Activated CD4-positive, alpha-beta memory T cell treated with anti-CD3 and anti-CD28 coated beads, Interleukin-2, amount 10 ng/mL, durations not matched to agents 7 days and 5 days (primary cell): ENCODE measurements at regions not wholly inside any gene's neighbourhood (a gene's known extent, or its start where the extent isn't known, plus 50 kb on each side); places are given as distances from the start of the nearest gene placed in this dataset.
A peak's percentile ranks its signal among the peaks of the same experiment; 100 is the strongest.

ENCODE experiments used
- CTCF ChIA-PET: fragments of 350-600 bp; sonication (Branson Sonifier 250); formaldehyde crosslinking; loops from one replicate; lab custom pipeline; 2021; ENCODE audit warnings: antibody characterized with exemption, inconsistent platforms; lab: Charles Lee
- POLR2A ChIA-PET: fragments of 350-600 bp; sonication (Branson Sonifier 250); formaldehyde crosslinking; loops from one replicate; lab custom pipeline; 2021; ENCODE audit warnings: antibody characterized with exemption; lab: Charles Lee
- DNase-seq: peaks from one replicate; pipeline ENCODE4 v3.0.0-alpha.2; 2020
- H3K27ac Mint-ChIP-seq: one replicate; pipeline ENCODE4 v1.8.0; 2021; ENCODE audit warnings: mild to moderate bottlenecking, mixed read lengths
- H3K27me3 Mint-ChIP-seq: one replicate; pipeline ENCODE4 v1.8.0; 2021; ENCODE audit warnings: mixed read lengths
- H3K36me3 Mint-ChIP-seq: one replicate; pipeline ENCODE4 v1.8.0; 2021; ENCODE audit warnings: low read depth, mixed read lengths
- H3K4me1 Mint-ChIP-seq: one replicate; pipeline ENCODE4 v1.8.0; 2021; ENCODE audit warnings: mixed read lengths
- H3K4me3 Mint-ChIP-seq: one replicate; pipeline ENCODE4 v1.8.0; 2021; ENCODE audit warnings: mild to moderate bottlenecking, mixed read lengths
- H3K9me3 Mint-ChIP-seq: one replicate; pipeline ENCODE4 v1.8.0; 2021; ENCODE audit warnings: mixed read lengths

DNA sequence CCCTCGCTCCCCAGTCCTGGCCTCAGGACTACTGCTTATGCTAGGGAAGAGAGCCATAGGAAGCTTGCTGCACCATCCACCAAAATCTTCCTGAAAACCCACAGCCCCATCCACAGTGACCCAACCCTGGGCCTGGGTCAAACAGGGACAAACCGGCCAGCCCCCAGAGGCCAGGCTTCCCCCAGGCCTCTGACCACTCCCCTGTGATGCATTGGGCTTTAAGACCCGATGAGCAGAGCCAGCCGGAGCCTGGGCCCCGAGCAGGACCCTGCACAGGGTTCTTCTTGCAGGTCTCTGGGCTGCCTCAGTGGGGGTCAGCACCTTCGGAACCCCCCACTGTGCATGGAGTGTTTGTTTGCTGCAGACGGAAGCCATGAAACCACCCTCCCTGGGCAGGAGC lies 583.7 kb downstream of the BRD1 start:
- H3K9me3 Mint-ChIP-seq = no peaks in the 10 kb centered on the region
- no peaks in the 10 kb centered on the region for H3K27me3 Mint-ChIP-seq
- ChIA-PET CTCF (no interaction called here), POLR2A (no interaction called here)
- no peak overlapping the region for H3K4me3 Mint-ChIP-seq
- DNase-seq = no peak
- H3K27ac Mint-ChIP-seq = no peak overlapping the region
- H3K36me3 Mint-ChIP-seq = no peaks in the 10 kb centered on the region
- no peaks in the 10 kb centered on the region for H3K4me1 Mint-ChIP-seq

GRCh38 chr22:49243335-49243734 lies 584.3 kb downstream of the BRD1 start:
- DNase-seq = peak; percentile 9
- Mint-ChIP-seq H3K4me1 (no peaks in the 10 kb centered on the region), H3K27ac (no peak overlapping the region), H3K36me3 (no peaks in the 10 kb centered on the region), H3K27me3 (no peaks in the 10 kb centered on the region), H3K9me3 (no peaks in the 10 kb centered on the region), H3K4me3 (no peak overlapping the region)
- CTCF ChIA-PET = no interaction called here
- POLR2A ChIA-PET = no interaction called here

DNA sequence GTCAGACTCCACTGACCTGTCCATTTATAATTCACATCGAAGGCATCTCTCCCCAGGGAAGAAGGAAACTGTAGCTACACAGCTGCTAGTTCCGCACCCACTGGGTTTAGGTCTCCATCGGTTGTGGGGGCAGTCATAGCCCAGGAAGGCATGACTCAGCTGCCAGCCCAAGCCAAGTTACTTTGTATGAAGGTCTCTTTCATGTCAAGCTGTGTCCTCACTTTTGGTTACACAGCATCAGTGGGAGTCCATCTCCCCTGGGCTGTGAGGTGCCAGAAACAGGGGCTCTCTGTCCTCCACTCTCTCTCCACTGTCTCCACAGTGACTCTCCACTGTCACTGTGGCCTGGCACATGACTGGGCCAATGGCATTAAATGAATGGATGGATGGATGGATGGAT lies 585.2 kb downstream of the BRD1 start:
- no peak for DNase-seq
- ChIA-PET CTCF (no interaction called here), POLR2A (no interaction called here)
- Mint-ChIP-seq H3K4me3 (no peak overlapping the region), H3K9me3 (no peaks in the 10 kb centered on the region), H3K4me1 (no peaks in the 10 kb centered on the region), H3K27me3 (no peaks in the 10 kb centered on the region), H3K27ac (no peak overlapping the region), H3K36me3 (no peaks in the 10 kb centered on the region)

GRCh38 chr22:49241174-49241851 lies 586.4 kb downstream of the BRD1 start:
- Mint-ChIP-seq H3K27ac (no peak overlapping the region), H3K36me3 (no peaks in the 10 kb centered on the region), H3K9me3 (no peaks in the 10 kb centered on the region), H3K4me3 (no peak overlapping the region), H3K4me1 (no peaks in the 10 kb centered on the region), H3K27me3 (no peaks in the 10 kb centered on the region)
- no peak for DNase-seq
- ChIA-PET CTCF (no interaction called here), POLR2A (no interaction called here)

DNA sequence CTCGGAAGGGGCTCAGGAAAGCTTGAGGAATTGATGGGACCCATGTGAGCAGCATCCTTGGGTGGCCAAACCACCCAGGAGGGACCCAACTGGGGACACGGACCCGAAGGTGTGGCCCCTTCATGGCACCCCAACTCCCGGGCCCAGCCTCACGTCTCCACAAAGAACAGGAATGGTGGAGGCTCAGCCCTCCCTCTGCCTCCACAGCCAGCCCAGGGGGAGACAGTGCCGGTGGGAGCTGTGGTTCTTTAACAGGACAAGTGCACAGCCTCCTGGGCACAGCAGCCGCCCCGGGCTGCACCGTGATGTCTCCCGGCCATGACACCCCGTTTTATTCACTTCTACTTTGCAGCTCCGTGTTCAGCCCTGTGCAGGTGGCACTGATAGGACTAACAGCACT lies 587.2 kb downstream of the BRD1 start:
- ChIA-PET CTCF (no interaction called here), POLR2A (no interaction called here)
- no peak for DNase-seq
- Mint-ChIP-seq H3K36me3 (no peaks in the 10 kb centered on the region), H3K9me3 (no peaks in the 10 kb centered on the region), H3K27me3 (no peaks in the 10 kb centered on the region), H3K4me1 (no peaks in the 10 kb centered on the region), H3K4me3 (no peak overlapping the region), H3K27ac (no peak overlapping the region)

DNA sequence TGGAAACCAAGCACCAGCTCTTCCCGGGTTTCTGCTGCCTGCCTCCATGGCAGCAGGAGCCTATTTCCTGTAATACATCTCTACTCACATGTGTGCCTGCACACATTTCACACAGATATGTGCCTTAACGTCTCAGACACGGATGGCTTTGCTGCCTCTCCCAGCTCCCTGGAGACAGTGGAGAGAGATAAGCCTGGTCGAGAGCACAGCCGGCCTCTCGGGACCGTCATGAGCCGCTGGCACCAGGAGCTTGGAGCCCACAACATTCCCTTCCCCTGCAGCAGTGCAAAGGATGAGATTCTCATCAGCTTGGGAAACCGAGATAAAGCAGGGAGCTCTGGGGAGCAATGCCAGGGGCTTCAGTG lies 587.7 kb downstream of the BRD1 start:
- no peaks in the 10 kb centered on the region for H3K27me3 Mint-ChIP-seq
- H3K4me1 Mint-ChIP-seq = no peaks in the 10 kb centered on the region
- no peaks in the 10 kb centered on the region for H3K36me3 Mint-ChIP-seq
- CTCF ChIA-PET = no interaction called here
- no peak for DNase-seq
- no peak overlapping the region for H3K4me3 Mint-ChIP-seq
- no peak overlapping the region for H3K27ac Mint-ChIP-seq
- POLR2A ChIA-PET = no interaction called here
- H3K9me3 Mint-ChIP-seq = no peaks in the 10 kb centered on the region

GRCh38 chr22:49239264-49240015 lies 588.2 kb downstream of the BRD1 start:
- peak; percentile 11 for DNase-seq
- ChIA-PET CTCF (no interaction called here), POLR2A (no interaction called here)
- Mint-ChIP-seq H3K9me3 (no peaks in the 10 kb centered on the region), H3K4me1 (no peaks in the 10 kb centered on the region), H3K4me3 (no peak overlapping the region), H3K36me3 (no peaks in the 10 kb centered on the region), H3K27me3 (no peaks in the 10 kb centered on the region), H3K27ac (no peak overlapping the region)

DNA sequence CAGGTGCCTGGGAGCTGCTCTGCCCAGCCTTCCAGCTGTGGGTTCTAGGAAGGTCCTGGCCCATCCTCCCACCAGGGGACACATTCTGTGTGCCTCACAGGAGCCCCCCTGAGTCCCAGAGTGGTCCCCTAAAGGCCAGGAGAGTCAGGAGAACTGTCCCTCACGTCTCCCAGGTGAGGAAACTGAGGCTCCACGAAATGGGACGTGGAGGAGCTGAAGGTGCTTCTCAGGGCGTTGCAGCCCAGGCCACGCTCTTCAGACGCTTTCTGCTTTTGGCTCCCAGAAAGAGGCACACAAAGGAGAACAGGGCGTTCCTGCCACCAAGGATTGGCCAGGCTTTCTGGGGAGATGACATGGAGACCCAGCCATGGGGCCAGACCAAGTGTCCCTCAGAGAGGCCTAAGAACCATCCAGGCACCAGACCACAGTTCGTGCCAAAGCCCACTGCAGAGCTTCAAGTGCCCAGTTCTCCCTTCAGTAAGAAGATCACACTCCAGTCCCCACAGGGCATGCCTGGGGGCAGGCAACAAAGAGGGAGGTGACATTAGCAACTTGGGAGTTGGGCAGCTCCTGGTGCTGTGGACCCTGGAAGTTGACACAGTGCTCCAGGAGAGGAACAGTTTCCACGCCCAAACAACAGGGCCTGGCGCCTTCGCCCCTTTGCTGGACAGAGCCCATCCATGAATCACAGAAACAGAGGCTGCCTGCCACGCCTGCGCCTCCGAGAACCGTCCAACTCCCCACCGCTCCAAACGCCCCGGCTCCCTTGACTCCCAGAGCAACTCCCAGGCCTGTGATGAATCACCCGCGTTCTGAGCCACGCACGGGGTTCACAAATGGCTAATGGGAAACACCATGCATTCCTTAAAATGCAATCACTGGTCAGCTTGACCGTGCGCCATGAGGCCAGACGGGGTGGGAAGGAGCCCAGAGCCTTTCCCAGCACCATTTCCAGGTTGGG lies 589.2 kb downstream of the BRD1 start:
- POLR2A ChIA-PET = no interaction called here
- DNase-seq = peak; percentile 12
- Mint-ChIP-seq H3K4me1 (no peaks in the 10 kb centered on the region), H3K36me3 (no peaks in the 10 kb centered on the region), H3K27me3 (no peaks in the 10 kb centered on the region), H3K4me3 (no peak overlapping the region), H3K27ac (no peak overlapping the region), H3K9me3 (no peaks in the 10 kb centered on the region)
- CTCF ChIA-PET = no interaction called here

DNA sequence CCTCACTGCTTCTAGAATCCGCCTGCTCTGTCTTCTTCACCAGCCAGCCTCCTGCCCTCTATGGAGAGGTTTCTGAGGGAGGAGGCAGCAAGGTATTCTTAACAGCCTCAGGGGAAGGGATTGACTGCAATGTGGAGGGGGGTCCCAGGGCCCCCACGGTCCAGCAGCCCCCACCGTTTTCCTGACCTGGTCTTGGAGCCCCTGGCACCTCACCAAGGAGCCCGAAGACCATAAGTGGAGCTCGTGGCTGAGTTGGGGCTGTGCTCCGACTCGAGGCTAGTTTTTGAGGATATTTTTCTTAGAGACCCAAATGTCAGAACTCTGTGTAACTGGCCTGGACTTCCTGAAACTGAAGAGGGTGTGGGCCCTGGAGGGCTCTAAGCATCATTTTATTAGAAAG lies 590.0 kb downstream of the BRD1 start:
- Mint-ChIP-seq H3K27me3 (no peaks in the 10 kb centered on the region), H3K4me1 (no peaks in the 10 kb centered on the region), H3K36me3 (no peaks in the 10 kb centered on the region), H3K4me3 (no peak overlapping the region), H3K9me3 (no peaks in the 10 kb centered on the region), H3K27ac (no peak overlapping the region)
- no peak for DNase-seq
- CTCF ChIA-PET = no interaction called here
- POLR2A ChIA-PET = no interaction called here

- Mint-ChIP-seq H3K4me3 (no peak overlapping the region), H3K27ac (no peak overlapping the region), H3K9me3 (no peaks in the 10 kb centered on the region), H3K27me3 (no peaks in the 10 kb centered on the region), H3K36me3 (no peaks in the 10 kb centered on the region), H3K4me1 (no peaks in the 10 kb centered on the region)
- ChIA-PET POLR2A (no interaction called here), CTCF (no interaction called here)
- no peak for DNase-seq
These were observed 590.4 kb downstream of the BRD1 start for GRCh38 chr22:49237279-49237678.

DNA sequence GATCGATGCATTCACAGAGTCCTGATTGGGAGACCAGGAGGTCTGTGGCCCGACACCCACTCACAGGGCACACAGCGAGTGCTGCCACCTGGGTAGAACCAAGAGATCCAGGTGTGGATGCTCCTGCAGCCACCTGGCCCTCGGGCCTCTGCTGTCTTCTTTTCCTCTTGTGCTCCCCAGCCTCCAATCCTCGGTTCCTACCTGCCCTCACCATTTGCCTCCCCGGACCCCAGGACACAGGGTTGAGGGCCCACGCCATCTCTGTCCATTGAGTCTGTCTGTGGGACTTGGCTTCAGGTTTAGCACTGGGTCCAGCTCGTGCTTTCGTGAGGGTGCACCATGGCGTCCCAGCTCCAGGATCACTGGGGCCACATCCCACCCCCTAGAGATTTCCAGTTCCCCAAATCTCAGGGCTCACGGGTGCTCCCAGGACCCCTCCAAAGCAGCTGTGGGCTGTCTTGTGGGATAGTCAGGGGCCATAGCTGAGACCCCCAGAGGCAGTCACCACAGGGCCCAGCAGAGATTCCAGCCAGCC lies 591.1 kb downstream of the BRD1 start:
- H3K27ac Mint-ChIP-seq = no peak overlapping the region
- H3K4me3 Mint-ChIP-seq = no peak overlapping the region
- no peaks in the 10 kb centered on the region for H3K9me3 Mint-ChIP-seq
- no peaks in the 10 kb centered on the region for H3K4me1 Mint-ChIP-seq
- no peaks in the 10 kb centered on the region for H3K27me3 Mint-ChIP-seq
- POLR2A ChIA-PET = no interaction called here
- DNase-seq = peak; percentile 9
- H3K36me3 Mint-ChIP-seq = no peaks in the 10 kb centered on the region
- CTCF ChIA-PET = no interaction called here

DNA sequence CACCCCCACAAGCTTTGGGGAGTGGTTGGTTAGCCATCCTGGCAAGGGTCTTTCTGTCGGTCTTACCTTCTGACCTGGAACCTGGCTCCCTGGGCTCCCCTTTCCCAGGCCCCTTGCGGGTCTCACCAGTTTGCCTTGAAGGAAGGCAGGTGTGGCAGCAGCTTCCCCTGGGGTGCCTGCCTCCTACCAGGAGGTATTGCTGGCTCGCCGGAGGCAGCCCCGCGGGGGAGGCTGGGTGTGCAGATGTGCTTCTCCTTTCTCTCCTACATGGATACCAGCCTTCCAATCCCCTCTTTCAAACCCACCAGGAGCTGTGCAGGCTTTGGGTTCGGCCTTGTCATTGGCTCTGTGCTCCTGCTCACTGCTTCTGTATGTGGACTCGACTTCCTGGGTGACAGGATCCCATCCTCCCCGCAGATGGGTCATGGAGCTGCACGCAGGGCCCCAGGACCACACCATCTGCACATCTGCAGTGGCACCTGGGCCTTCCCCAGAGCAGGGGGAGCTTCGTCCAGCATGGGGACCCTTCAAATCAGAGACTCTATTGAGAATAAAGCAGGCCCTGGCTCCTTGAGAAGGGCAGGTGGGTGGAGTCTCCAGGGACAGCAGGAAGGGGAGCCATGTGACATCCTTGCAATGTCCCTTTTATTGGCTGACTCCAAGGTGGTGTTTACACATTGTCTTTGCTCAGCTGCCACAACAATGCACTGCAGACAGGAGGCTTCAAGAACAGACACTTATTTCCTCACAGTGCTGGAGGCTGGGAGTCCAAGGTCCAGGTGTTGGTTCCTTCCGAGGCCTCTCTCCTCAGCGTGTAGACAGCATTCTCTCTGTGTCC lies 592.0 kb downstream of the BRD1 start:
- H3K27me3 Mint-ChIP-seq = no peaks in the 10 kb centered on the region
- POLR2A ChIA-PET = no interaction called here
- H3K9me3 Mint-ChIP-seq = no peaks in the 10 kb centered on the region
- DNase-seq = peak; percentile 11
- CTCF ChIA-PET = no interaction called here
- H3K36me3 Mint-ChIP-seq = no peaks in the 10 kb centered on the region
- no peak overlapping the region for H3K4me3 Mint-ChIP-seq
- H3K4me1 Mint-ChIP-seq = no peaks in the 10 kb centered on the region
- no peak overlapping the region for H3K27ac Mint-ChIP-seq
